H1 (cell line): ENCODE measurements at regions not wholly inside any gene's neighbourhood (a gene's known extent, or its start where the extent isn't known, plus 50 kb on each side); places are given as distances from the start of the nearest gene placed in this dataset.

Source experiments
- CTCF ChIA-PET: fragments of 300-600 bp; sonication (Branson Sonifier 250); formaldehyde crosslinking; loops from one replicate; lab custom pipeline; 2021; ENCODE audit not compliant: partially characterized antibody; lab: Charles Lee
- POLR2A ChIA-PET: fragments of 300-600 bp; sonication (Branson Sonifier 250); formaldehyde crosslinking; loops from one replicate; lab custom pipeline; 2021; ENCODE audit warnings: inconsistent platforms; ENCODE audit not compliant: partially characterized antibody; lab: Charles Lee
- DNase-seq, 2 experiments: peaks; one replicate each; pipeline versions ENCODE4 v3.0.0 to v3.0.0-alpha.2; 2010 to 2022; ENCODE audit warnings: low spot score in 2 of 2, low read depth in 1 of 2, mixed read lengths in 1 of 2
- FAIRE-seq: peaks from 2 replicates; lab custom pipeline; 2011; peaks lifted over from hg19 to GRCh38; lab: Jason Lieb, UNC
- H2AFZ ChIP-seq: 2 replicates; pipeline ENCODE4 v1.8.1; 2012; ENCODE audit warnings: low read length, inconsistent platforms
- H2AK5ac ChIP-seq: 2 replicates; pipeline ENCODE4 v1.6.1; 2013; ENCODE audit warnings: low read depth, low read length
- H2BK120ac ChIP-seq: replicated peaks from 2 replicates; pipeline ENCODE3; 2013; ENCODE audit warnings: low read depth, low read length, inconsistent platforms
- H2BK12ac ChIP-seq: 2 replicates; pipeline ENCODE4 v1.6.1; 2013; ENCODE audit warnings: low read depth, low read length
- H2BK15ac ChIP-seq: 2 replicates; pipeline ENCODE4 v1.6.1; 2013; ENCODE audit warnings: low read length
- H2BK20ac ChIP-seq: 2 replicates; pipeline ENCODE4 v1.6.1; 2013; ENCODE audit warnings: low read length
- H2BK5ac ChIP-seq: 2 replicates; pipeline ENCODE4 v1.6.1; 2013; ENCODE audit warnings: low read depth, low read length
- H3K14ac ChIP-seq: 2 replicates; pipeline ENCODE4 v1.6.1; 2013; ENCODE audit warnings: inconsistent platforms; ENCODE audit not compliant: insufficient read length
- H3K18ac ChIP-seq: 2 replicates; pipeline ENCODE4 v1.6.1; 2013; ENCODE audit warnings: low read length; ENCODE audit errors: extremely low read depth
- H3K23ac ChIP-seq: 2 replicates; pipeline ENCODE4 v1.6.1; 2013; ENCODE audit warnings: inconsistent platforms; ENCODE audit not compliant: insufficient read length
- H3K23me2 ChIP-seq: 2 replicates; pipeline ENCODE4 v1.6.1; 2013; ENCODE audit warnings: low read depth, low read length
- H3K27ac ChIP-seq: 2 replicates; pipeline ENCODE4 v1.6.1; 2011; ENCODE audit warnings: low read depth, low read length, inconsistent platforms
- H3K27me3 ChIP-seq, 4 experiments: replicated peaks in 1 of 4; 1 replicate in 1 of 4; 2 replicates in 3 of 4; pipeline versions ENCODE4 v1.6.1 to v1.8.1; 2011 to 2013; ENCODE audit warnings: low read length in 3 of 4, mild to moderate bottlenecking in 3 of 4, inconsistent platforms in 2 of 4, mixed read lengths in 2 of 4, moderate library complexity in 1 of 4; ENCODE audit not compliant: control insufficient read depth in 3 of 4, insufficient read depth in 3 of 4; ENCODE audit errors: extremely low read depth in 1 of 4
- H3K36me3 ChIP-seq, 4 experiments: 2 replicates each; pipeline versions ENCODE4 v1.6.1 to v1.8.1; 2011 to 2013; ENCODE audit warnings: mild to moderate bottlenecking in 4 of 4, low read length in 3 of 4, moderate library complexity in 2 of 4, control low read depth in 1 of 4, inconsistent platforms in 1 of 4; ENCODE audit not compliant: insufficient read depth in 4 of 4, control insufficient read depth in 2 of 4
- H3K4ac ChIP-seq: replicated peaks from 2 replicates; pipeline ENCODE3; 2013; ENCODE audit warnings: low read length, low read depth, mixed read lengths, inconsistent platforms; ENCODE audit not compliant: insufficient read length
- H3K4me1 ChIP-seq, 4 experiments: replicated peaks in 1 of 4; 1 replicate in 1 of 4; 2 replicates in 3 of 4; pipeline versions ENCODE4 v1.6.1 to v1.8.1; 2011 to 2013; ENCODE audit warnings: low read length in 3 of 4, inconsistent platforms in 2 of 4, mixed read lengths in 1 of 4; ENCODE audit not compliant: insufficient read depth in 4 of 4, control insufficient read depth in 3 of 4
- H3K4me2 ChIP-seq, 2 experiments: 2 replicates each; pipeline versions ENCODE4 v1.6.1 to v1.8.1; 2011 to 2013; ENCODE audit warnings: low read depth in 2 of 2, low read length in 2 of 2, control low read depth in 1 of 2, inconsistent platforms in 1 of 2, mild to moderate bottlenecking in 1 of 2; ENCODE audit not compliant: insufficient read depth in 1 of 2
- H3K4me3 ChIP-seq, 4 experiments: fragments of 200-600, 300-600 bp in 1 of 4; sonication (generic), shearing (Covaris generic), sonication (Bioruptor Twin) in 1 of 4; 2 replicates each; pipeline versions ENCODE4 v1.5.1 to v1.8.1; 2011 to 2016; ENCODE audit warnings: low read length in 4 of 4, low read depth in 3 of 4, control low read depth in 2 of 4, inconsistent platforms in 2 of 4, mild to moderate bottlenecking in 2 of 4, mixed read lengths in 1 of 4, moderate library complexity in 1 of 4; ENCODE audit not compliant: insufficient read depth in 2 of 4; ENCODE audit errors: extremely low read depth in 1 of 4
- H3K56ac ChIP-seq: replicated peaks from 2 replicates; pipeline ENCODE3; 2013; ENCODE audit warnings: low read depth, mild to moderate bottlenecking, mixed read lengths, low read length, inconsistent platforms; ENCODE audit not compliant: insufficient read length
- H3K79me1 ChIP-seq: 2 replicates; pipeline ENCODE4 v1.6.1; 2013; ENCODE audit warnings: low read depth, low read length, control low read depth
- H3K79me2 ChIP-seq, 2 experiments: 2 replicates each; pipeline versions ENCODE4 v1.6.1 to v1.8.1; 2012 to 2013; ENCODE audit warnings: low read length in 2 of 2, mild to moderate bottlenecking in 2 of 2, inconsistent platforms in 1 of 2; ENCODE audit not compliant: insufficient read depth in 2 of 2, control insufficient read depth in 1 of 2
- H3K9ac ChIP-seq, 4 experiments: replicated peaks in 1 of 4; 1 replicate in 1 of 4; 2 replicates in 3 of 4; pipeline versions ENCODE4 v1.6.1 to v1.8.1; 2011 to 2013; ENCODE audit warnings: low read depth in 3 of 4, low read length in 3 of 4, control low read depth in 2 of 4, mild to moderate bottlenecking in 2 of 4, moderate library complexity in 2 of 4, inconsistent platforms in 1 of 4; ENCODE audit errors: extremely low read depth in 1 of 4
- H3K9me3 ChIP-seq, 2 experiments: 2 replicates each; pipeline versions ENCODE4 v1.6.1 to v1.8.1; 2012 to 2013; ENCODE audit warnings: mild to moderate bottlenecking in 2 of 2, moderate library complexity in 2 of 2, control low read depth in 1 of 2, inconsistent platforms in 1 of 2, low read depth in 1 of 2, low read length in 1 of 2, mixed read lengths in 1 of 2; ENCODE audit not compliant: insufficient read depth in 2 of 2
- H4K20me1 ChIP-seq, 2 experiments: replicated peaks in 1 of 2; 2 replicates each; pipeline versions ENCODE3 to v1.8.1; 2011 to 2013; ENCODE audit warnings: inconsistent platforms in 2 of 2, low read length in 2 of 2, mild to moderate bottlenecking in 1 of 2; ENCODE audit not compliant: insufficient read depth in 2 of 2, control insufficient read depth in 1 of 2
- H4K5ac ChIP-seq: 2 replicates; pipeline ENCODE4 v1.6.1; 2013; ENCODE audit warnings: low read length, low read depth, mixed read lengths, inconsistent platforms; ENCODE audit not compliant: insufficient read length
- H4K8ac ChIP-seq: 2 replicates; pipeline ENCODE4 v1.8.0; 2013; ENCODE audit warnings: mild to moderate bottlenecking, moderate library complexity, low read length, inconsistent platforms; ENCODE audit not compliant: insufficient read depth; ENCODE audit errors: extremely low read depth
- H4K91ac ChIP-seq: replicated peaks from 2 replicates; pipeline ENCODE3; 2013; ENCODE audit warnings: low read length, mixed read lengths, inconsistent platforms; ENCODE audit not compliant: insufficient read length
- BCL11A ChIP-seq, 2 experiments: IDR thresholded peaks; one replicate each; pipeline ENCODE4 v1.6.1; 2011; ENCODE audit warnings: low read depth in 2 of 2, low read length in 2 of 2, mild to moderate bottlenecking in 2 of 2
- EGR1 ChIP-seq: IDR thresholded peaks from 2 replicates; pipeline ENCODE4 v1.6.1; 2011; ENCODE audit warnings: low read depth, low read length, borderline replicate concordance
- EZH2 ChIP-seq: fragments of 200-600 bp; sonication (generic); IDR thresholded peaks from 2 replicates; pipeline ENCODE4 v1.7.1; 2012; ENCODE audit warnings: low read depth, mild to moderate bottlenecking, moderate library complexity, low read length, inconsistent platforms; ENCODE audit not compliant: severe bottlenecking
- JUND ChIP-seq: IDR thresholded peaks from 2 replicates; pipeline ENCODE4 v1.6.1; 2011; ENCODE audit warnings: mild to moderate bottlenecking, improper control_type of control experiment, low read length
- POU5F1 ChIP-seq: IDR thresholded peaks from 2 replicates; pipeline ENCODE4 v1.6.1; 2011; ENCODE audit warnings: low read depth, mild to moderate bottlenecking, low read length, moderate library complexity
- SIN3A ChIP-seq, 2 experiments: IDR thresholded peaks in 1 of 2; conservative IDR thresholded peaks in 1 of 2; 2 replicates each; pipeline ENCODE4 v1.6.1; 2011 to 2012; ENCODE audit warnings: low read length in 2 of 2, improper control_type of control experiment in 1 of 2, low read depth in 1 of 2, mild to moderate bottlenecking in 1 of 2
- TEAD4 ChIP-seq: IDR thresholded peaks from 2 replicates; pipeline ENCODE4 v1.6.1; 2012; ENCODE audit warnings: low read depth, low read length, inconsistent platforms, mixed read lengths
- YY1 ChIP-seq: IDR thresholded peaks from 2 replicates; pipeline ENCODE4 v1.6.1; 2011; ENCODE audit warnings: low read depth, mild to moderate bottlenecking, low read length
- WGBS, 2 experiments: shearing (Covaris generic) in 1 of 2; methylation state at CpG; one replicate each; pipeline versions ENCODE4 v1.1.6 to v1.1.7; 2013 to 2015; ENCODE audit warnings: low lambda C conversion rate in 2 of 2, mixed read lengths in 2 of 2, inconsistent platforms in 1 of 2, low coverage in 1 of 2, missing lambda C conversion rate in 1 of 2; ENCODE audit not compliant: insufficient replicate concordance in 2 of 2, insufficient coverage in 1 of 2, insufficient read length in 1 of 2; ENCODE audit errors: extremely low coverage in 1 of 2, missing lambda C conversion rate in 1 of 2; 5-methylcytosine and 5-hydroxymethylcytosine counted together

GRCh38 chr2:21836261-21836660, 712.5 kb downstream of the TDRD15 start:
- H2AK5ac ChIP-seq, result no peak overlapping the region
- no peak for FAIRE-seq
- WGBS, 2 experiments, result 100% methylated on average over 3 of the region's 3 CpGs; no CpG with 5 or more reads in 1 of the 2 experiments

More at GRCh38 chr2:21836261-21836660, 712.5 kb downstream of the TDRD15 start:
- no peak overlapping the region for H3K23ac ChIP-seq
- H2BK5ac ChIP-seq, result no peak overlapping the region
- ChIA-PET CTCF (interaction anchor here (0.6 to 0.8 kb wide), 2 partner anchors 9 to 465 kb away, joined by 3 read pairs; no protein-coding TSS in a partner anchor), POLR2A (no interaction called here)
- H3K18ac ChIP-seq, result no peak overlapping the region
- no peak overlapping the region for H2BK120ac ChIP-seq
- no peaks in the 10 kb centered on the region for H3K4me1 ChIP-seq
- H3K79me1 ChIP-seq, result no peaks in the 10 kb centered on the region
- H2BK20ac ChIP-seq, result no peak overlapping the region
- H3K79me2 ChIP-seq, result no peaks in the 10 kb centered on the region
- H3K9me3 ChIP-seq, result no peaks in the 10 kb centered on the region
- no peak overlapping the region for H4K91ac ChIP-seq
- no peak overlapping the region for H4K8ac ChIP-seq
- no peak overlapping the region for H2BK15ac ChIP-seq
- H3K36me3 ChIP-seq, result no peaks in the 10 kb centered on the region
- H3K27me3 ChIP-seq, result no peaks in the 10 kb centered on the region
- no peak overlapping the region for H3K56ac ChIP-seq
- no peak overlapping the region for H4K5ac ChIP-seq
- TF ChIP-seq TEAD4, result no peak
- no peak for TF ChIP-seq SIN3A (conservative IDR thresholded peaks at IDR 0.05 in 1 of 2, IDR thresholded peaks at IDR 0.05 in 1 of 2; ENCODE audit: low read depth in 1 of 2, low read length in 2 of 2)
- no peak for TF ChIP-seq EGR1
- no peak for TF ChIP-seq POU5F1
- no peak for TF ChIP-seq JUND
- TF ChIP-seq YY1, result no peak
- TF ChIP-seq BCL11A (IDR thresholded peaks at IDR 0.05; ENCODE audit: low read depth in 2 of 2, low read length in 2 of 2), result no peak
- no peak for TF ChIP-seq EZH2
- no peak overlapping the region for H3K4ac ChIP-seq
- H2AFZ ChIP-seq, result no peak overlapping the region
- H3K4me3 ChIP-seq, result no peak overlapping the region
- H3K14ac ChIP-seq, result no peak overlapping the region
- H4K20me1 ChIP-seq, result no peaks in the 10 kb centered on the region
- no peaks in the 10 kb centered on the region for H3K23me2 ChIP-seq
- H3K4me2 ChIP-seq, result no peak overlapping the region
- H3K27ac ChIP-seq, result no peak overlapping the region
- no peak for DNase-seq
- no peak overlapping the region for H2BK12ac ChIP-seq
- H3K9ac ChIP-seq, result no peak overlapping the region
